ENCODE measurements at regions not wholly inside any gene's neighbourhood (a gene's known extent, or its start where the extent isn't known, plus 50 kb on each side); places are given as distances from the start of the nearest gene placed in this dataset.

DNA sequence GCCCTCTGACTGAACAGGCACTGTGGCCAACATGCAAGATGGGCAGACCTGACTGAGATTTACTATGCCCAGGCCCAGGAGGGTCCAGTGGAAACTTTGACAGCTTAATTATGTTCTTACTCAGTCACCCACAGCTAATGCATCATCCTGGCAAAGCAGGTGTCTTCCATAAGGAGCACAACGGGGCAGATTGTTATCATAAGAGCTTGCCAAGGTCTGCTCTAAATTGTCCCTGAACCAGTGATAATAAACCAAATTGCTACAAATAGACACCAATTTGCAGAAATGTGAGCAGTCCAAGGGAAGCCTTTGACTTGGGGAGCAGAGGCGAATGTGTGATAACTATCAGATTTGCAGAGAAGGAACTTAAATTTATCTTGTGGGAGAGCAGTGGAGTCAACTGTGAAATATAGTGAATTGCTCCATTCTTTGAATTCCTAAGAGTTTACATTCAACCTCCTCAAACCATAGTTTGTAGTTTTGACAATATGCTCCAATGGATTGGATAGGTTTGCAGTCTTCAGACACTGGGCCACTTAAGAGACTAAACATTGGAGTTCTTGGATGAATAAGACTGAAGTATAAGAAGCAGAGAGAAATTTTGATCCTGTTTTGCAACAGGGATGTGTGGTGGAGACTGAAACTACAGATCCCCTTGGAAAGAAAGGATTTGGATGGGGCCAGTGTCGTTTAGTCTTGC lies 494.7 kb downstream of the CCSER2 start:
- CTCF ChIA-PET: no interaction called here
- no peak for TF ChIP-seq BHLHE40 (IDR thresholded peaks at IDR 0.05; ENCODE audit: borderline replicate concordance)

DNA sequence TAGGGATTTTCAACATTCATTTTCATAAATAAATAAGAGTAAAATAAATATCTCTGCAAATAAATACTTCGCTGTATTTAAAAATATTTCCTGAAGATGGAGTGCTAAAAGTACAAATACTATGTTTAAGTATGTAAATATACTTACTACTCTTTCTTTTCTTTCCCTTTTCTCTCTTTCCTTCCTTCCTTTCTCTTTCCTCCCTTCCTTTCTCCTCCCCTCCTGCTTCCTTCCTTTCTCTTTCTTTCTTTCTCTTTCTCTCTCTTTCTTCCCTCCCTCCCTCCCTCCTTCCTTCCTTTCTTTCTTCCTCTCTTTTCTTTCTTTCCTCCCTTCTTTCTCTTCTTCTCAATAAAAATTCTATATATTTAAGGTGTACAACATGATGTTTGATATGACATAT lies 496.1 kb downstream of the CCSER2 start:
- ChIA-PET POLR2A (no interaction called here), CTCF (no interaction called here)
- TF ChIP-seq FOXM1 (IDR thresholded peaks at IDR 0.05; ENCODE audit: borderline replicate concordance) (no peak), L3MBTL2 (conservative IDR thresholded peaks at IDR 0.05) (no peak), FOXA1 (IDR thresholded peaks at IDR 0.05) (no peak), TARDBP (IDR thresholded peaks at IDR 0.05) (no peak), HDGF (IDR thresholded peaks at IDR 0.05; ENCODE audit: borderline replicate concordance) (no peak)
- DNase-seq (ENCODE audit: extremely low spot score): no peak

More for the DNA sequence above, 494.7 kb downstream of the CCSER2 start:
- DNase-seq (ENCODE audit: extremely low spot score): no peak
- POLR2A ChIA-PET: no interaction called here

DNA sequence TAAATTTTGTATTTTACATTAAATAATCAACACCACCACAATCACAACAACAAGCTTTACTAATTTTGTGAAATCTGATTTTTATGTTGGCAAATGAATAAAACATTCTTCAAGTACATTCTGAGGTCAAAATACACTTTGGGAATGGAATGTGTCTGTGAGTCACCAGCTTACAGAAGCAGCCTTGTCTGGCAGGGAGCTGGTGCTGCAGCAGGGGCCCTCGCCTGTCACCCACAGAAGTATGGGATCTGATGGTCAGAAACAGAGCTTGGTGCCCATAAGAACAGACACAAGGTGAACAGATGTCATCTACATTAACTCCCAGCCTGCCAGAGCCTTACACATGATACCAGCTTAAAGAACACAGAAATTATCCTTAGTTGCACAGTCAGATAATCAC lies 496.9 kb downstream of the CCSER2 start:
- CTCF ChIA-PET: interaction anchor here (0.6 kb wide), 1 partner anchor 104 kb away, joined by 3 read pairs; no protein-coding TSS in a partner anchor
- no peak for TF ChIP-seq L3MBTL2 (conservative IDR thresholded peaks at IDR 0.05)
- DNase-seq (ENCODE audit: extremely low spot score): no peak
- POLR2A ChIA-PET: no interaction called here

DNA sequence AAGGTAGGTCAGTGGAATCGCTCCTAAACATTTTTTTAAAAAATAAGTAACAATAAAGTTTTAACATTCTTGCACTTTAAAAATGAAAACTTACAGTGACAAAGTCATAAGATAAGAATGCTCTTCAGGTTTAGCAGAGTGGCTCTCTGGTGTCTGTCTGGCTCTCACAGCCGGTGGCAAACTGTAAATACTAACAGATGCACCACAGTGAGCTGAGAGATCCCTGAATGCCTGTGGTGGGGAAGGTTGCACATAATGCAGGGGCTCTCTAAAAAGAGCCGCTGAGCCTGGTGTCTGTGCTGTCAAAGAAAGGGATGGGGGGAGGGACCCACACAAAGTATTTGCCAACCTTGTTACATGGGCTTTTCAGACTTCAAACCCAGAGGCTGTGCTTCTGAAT lies 498.3 kb downstream of the CCSER2 start:
- POLR2A ChIA-PET: no interaction called here
- no peak for DNase-seq (ENCODE audit: extremely low spot score)
- CTCF ChIA-PET: no interaction called here
- TF ChIP-seq SP1 (IDR thresholded peaks at IDR 0.05): no peak
- no peak for TF ChIP-seq BHLHE40 (IDR thresholded peaks at IDR 0.05; ENCODE audit: borderline replicate concordance)
- TF ChIP-seq ELF4 (IDR thresholded peaks at IDR 0.05): no peak
- TF ChIP-seq ARNT (IDR thresholded peaks at IDR 0.05): no peak
- no peak for TF ChIP-seq ZNF384 (IDR thresholded peaks at IDR 0.05)
- no peak for TF ChIP-seq FOXK2 (IDR thresholded peaks at IDR 0.05)
- no peak for TF ChIP-seq CTBP1 (IDR thresholded peaks at IDR 0.05; ENCODE audit: borderline replicate concordance)
- no peak for TF ChIP-seq LEF1 (IDR thresholded peaks at IDR 0.05; ENCODE audit: borderline replicate concordance)
- no peak for TF ChIP-seq FOXA1 (IDR thresholded peaks at IDR 0.05)
- TF ChIP-seq HDGF (IDR thresholded peaks at IDR 0.05; ENCODE audit: borderline replicate concordance): no peak
- no peak for TF ChIP-seq SUZ12 (IDR thresholded peaks at IDR 0.05)
- TF ChIP-seq FOXM1 (IDR thresholded peaks at IDR 0.05; ENCODE audit: borderline replicate concordance): no peak
- TF ChIP-seq L3MBTL2 (conservative IDR thresholded peaks at IDR 0.05): no peak
- no peak for TF ChIP-seq TARDBP (IDR thresholded peaks at IDR 0.05)
- TF ChIP-seq NFRKB (IDR thresholded peaks at IDR 0.05): no peak
- TF ChIP-seq, protein P1, sequence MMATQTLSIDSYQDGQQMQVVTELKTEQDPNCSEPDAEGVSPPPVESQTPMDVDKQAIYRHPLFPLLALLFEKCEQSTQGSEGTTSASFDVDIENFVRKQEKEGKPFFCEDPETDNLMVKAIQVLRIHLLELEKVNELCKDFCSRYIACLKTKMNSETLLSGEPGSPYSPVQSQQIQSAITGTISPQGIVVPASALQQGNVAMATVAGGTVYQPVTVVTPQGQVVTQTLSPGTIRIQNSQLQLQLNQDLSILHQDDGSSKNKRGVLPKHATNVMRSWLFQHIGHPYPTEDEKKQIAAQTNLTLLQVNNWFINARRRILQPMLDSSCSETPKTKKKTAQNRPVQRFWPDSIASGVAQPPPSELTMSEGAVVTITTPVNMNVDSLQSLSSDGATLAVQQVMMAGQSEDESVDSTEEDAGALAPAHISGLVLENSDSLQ (IDR thresholded peaks at IDR 0.05): no peak

DNA sequence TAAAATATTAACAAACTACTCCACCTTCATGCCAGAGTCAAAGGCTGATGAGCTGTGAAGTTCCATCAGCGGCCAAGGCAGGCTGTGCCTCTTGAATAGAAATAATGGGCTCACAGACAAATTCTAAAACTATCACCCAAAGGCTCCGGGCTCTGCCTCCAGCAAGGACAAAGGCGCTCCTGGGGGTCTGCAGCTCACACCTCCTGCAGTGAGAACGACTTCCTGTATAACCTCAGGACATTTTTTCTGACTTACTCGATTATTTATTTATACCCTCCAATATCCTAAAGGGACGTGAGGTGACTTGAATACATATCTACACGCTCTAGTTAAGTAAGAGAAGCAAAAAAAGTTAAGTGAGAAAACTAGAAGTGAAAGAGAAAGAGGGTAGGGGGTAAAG lies 500.7 kb downstream of the CCSER2 start:
- no peak for DNase-seq (ENCODE audit: extremely low spot score)
- POLR2A ChIA-PET: no interaction called here
- TF ChIP-seq BHLHE40 (IDR thresholded peaks at IDR 0.05; ENCODE audit: borderline replicate concordance) (no peak), SP1 (IDR thresholded peaks at IDR 0.05) (no peak), FOXA1 (IDR thresholded peaks at IDR 0.05) (no peak), NFRKB (IDR thresholded peaks at IDR 0.05) (no peak), FOXM1 (IDR thresholded peaks at IDR 0.05; ENCODE audit: borderline replicate concordance) (no peak), TARDBP (IDR thresholded peaks at IDR 0.05) (no peak), SUZ12 (IDR thresholded peaks at IDR 0.05) (no peak), ZNF384 (IDR thresholded peaks at IDR 0.05) (no peak), LEF1 (IDR thresholded peaks at IDR 0.05; ENCODE audit: borderline replicate concordance) (no peak), ELF4 (IDR thresholded peaks at IDR 0.05) (no peak), ARNT (IDR thresholded peaks at IDR 0.05) (no peak), FOXK2 (IDR thresholded peaks at IDR 0.05) (no peak), L3MBTL2 (conservative IDR thresholded peaks at IDR 0.05) (no peak), HDGF (IDR thresholded peaks at IDR 0.05; ENCODE audit: borderline replicate concordance) (no peak), CTBP1 (IDR thresholded peaks at IDR 0.05; ENCODE audit: borderline replicate concordance) (no peak)
- TF ChIP-seq, protein P1 (IDR thresholded peaks at IDR 0.05): no peak
- CTCF ChIA-PET: no interaction called here

DNA sequence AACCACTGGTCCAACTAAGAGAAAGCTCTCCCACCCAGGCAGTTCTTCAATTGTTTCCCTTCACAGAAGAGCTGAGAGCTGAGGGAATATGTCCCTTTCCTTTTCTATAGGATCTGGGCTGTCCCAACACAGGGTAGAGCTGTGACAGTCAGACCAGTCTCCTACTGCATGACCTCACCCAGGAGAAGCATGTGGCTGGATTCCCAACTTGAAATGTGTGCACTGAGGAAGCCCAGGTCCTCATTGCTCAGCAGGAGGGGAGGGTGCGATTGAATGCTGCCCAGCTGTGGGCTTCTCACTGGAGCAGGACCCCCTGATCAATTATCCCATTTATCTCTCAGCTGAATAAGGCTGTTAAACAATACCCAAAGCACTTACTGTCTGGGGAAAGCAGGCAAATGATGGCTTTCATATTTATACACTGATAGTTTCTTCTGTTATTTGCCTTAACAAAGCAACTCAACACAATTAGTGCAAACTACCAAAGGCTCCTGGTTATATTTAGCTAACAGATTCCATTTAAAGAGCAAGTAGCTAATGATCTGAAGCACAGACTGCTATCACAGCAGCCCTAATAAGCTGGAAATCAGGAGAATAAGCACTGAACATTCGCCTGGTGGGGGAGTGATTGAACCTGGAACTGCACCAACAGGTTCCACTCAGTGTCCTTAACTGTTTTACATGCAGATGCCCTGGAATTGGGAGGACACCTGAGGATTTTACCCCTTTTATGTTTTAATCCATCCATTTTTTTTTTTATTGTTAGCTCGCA lies 508.8 kb downstream of the CCSER2 start:
- CTCF ChIA-PET: interaction anchor here (0.6 kb wide), 1 partner anchor 17 kb away, joined by 3 read pairs; no protein-coding TSS in a partner anchor
- TF ChIP-seq CTBP1 (IDR thresholded peaks at IDR 0.05; ENCODE audit: borderline replicate concordance) (no peak), FOXA1 (IDR thresholded peaks at IDR 0.05) (no peak), SP1 (IDR thresholded peaks at IDR 0.05) (no peak), LEF1 (IDR thresholded peaks at IDR 0.05; ENCODE audit: borderline replicate concordance) (no peak), ELF4 (IDR thresholded peaks at IDR 0.05) (no peak), TARDBP (IDR thresholded peaks at IDR 0.05) (no peak), NFRKB (IDR thresholded peaks at IDR 0.05) (no peak), BHLHE40 (IDR thresholded peaks at IDR 0.05; ENCODE audit: borderline replicate concordance) (no peak), SUZ12 (IDR thresholded peaks at IDR 0.05) (no peak), FOXM1 (IDR thresholded peaks at IDR 0.05; ENCODE audit: borderline replicate concordance) (no peak), ZNF384 (IDR thresholded peaks at IDR 0.05) (no peak), HDGF (IDR thresholded peaks at IDR 0.05; ENCODE audit: borderline replicate concordance) (no peak), L3MBTL2 (conservative IDR thresholded peaks at IDR 0.05) (no peak), FOXK2 (IDR thresholded peaks at IDR 0.05) (no peak), ARNT (IDR thresholded peaks at IDR 0.05) (no peak)
- TF ChIP-seq, protein P1 (IDR thresholded peaks at IDR 0.05): no peak
- POLR2A ChIA-PET: no interaction called here
- no peak for DNase-seq (ENCODE audit: extremely low spot score)

Data from HEK293T (cell line).